Fibroblast of skin of right quadriceps (primary cell): ENCODE measurements at regions not wholly inside any gene's neighbourhood (a gene's known extent, or its start where the extent isn't known, plus 50 kb on each side); places are given as distances from the start of the nearest gene placed in this dataset.
A peak's percentile ranks its signal among the peaks of the same experiment; 100 is the strongest.

Source experiments
- DNase-seq: peaks from one replicate; pipeline ENCODE4 v3.0.0-alpha.2; 2013

DNA sequence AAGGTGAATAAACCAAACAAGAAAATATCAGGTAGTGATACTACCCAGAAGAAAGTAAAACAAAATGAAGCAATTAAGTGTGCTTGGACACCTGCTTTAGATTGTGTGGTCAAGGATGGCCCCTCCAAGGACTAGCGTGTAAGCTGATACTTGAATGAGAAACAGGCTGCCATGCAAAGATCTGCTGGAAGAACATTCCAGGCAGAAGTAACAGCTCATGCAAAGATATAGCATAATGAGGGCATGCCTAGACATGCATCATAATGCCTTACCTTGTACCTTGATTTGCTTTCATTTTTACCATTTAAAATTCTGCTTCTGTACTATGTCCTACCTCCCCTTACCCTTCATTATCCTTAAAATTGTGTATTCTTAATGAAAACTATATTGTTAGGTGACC is 74.8 kb upstream of the HDAC9 start:
- DNase-seq: peak; percentile 33

DNA sequence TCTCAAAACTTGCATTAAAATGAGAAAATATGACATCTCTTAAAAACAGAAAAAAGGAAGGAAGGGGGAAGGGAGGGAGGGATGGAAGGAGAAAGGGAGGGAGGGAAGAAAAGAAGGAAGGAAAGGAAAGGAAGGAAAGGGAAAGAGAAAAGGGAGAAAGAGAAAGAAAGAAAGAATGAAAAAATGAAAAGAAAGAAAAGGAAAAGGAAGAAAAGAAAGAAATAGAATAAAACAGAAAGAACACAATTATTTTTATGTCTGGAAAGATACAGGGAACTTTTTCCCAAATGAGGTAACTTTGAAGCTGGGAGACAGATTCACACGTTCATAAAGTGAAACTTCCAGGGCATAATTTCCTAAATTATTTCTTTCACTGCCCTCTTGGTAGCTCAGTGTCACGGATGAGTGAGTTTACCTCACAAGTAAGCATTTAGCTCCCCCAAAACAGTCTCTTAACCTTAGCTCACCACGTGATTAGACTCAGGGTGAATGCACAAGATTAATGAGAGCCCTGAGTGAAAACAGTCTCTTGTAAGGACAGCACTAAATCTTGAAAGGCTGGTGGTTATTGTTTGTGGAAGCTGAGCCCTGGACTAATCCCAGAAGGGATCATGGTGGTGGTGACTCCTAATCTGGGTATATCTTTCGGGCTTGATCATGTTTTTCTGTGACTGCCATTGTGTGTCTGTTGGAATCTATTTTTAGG is 74.1 kb upstream of the HDAC9 start:
- peak; percentile 44 for DNase-seq

DNA sequence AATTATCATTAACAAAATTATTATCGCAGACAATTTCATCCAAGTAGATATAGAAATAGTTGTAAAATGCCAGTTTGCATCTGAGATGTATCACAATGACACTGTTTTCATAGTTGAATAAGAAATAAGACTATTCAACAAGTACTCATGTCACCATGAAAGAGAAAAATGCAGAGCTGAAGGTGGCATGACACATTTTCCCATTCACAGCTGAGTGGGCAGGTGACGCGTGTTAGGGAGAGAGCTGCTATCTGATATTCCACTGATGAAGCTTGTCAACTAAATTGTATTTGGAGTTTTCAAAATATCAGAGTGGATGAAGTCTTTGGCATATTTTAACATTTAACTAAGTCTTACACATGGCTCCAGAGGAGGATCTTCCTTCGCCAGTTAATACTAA is 70.3 kb upstream of the HDAC9 start:
- no peak for DNase-seq

DNA sequence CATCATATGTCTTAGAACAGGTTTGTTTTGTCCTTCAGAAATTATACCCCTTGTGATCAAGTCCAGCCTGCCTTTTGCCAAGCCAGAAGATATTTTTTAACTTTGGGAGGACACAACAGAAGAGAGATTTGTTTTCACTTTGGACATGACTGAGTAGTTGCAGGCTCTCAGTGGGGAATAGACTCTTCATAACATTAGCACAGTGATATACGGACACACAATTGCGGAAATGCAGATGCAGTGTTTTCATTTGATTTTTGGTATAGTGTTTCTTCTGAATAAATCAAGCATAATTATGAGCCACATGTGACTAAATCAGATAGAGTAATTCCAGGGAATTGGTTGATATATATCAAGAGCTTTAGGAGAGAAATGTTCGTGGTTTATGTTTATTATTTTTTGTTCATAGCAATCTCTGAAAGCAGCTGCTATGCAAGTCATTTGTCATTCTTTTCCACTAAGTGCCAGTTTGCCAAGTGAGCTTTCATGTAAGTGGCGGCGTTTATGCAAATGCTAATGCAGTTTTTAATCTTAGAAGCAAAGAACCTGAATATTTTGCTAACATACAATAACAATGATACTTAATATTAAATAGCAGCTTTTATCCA is 69.6 kb upstream of the HDAC9 start:
- peak; percentile 35 for DNase-seq

DNA sequence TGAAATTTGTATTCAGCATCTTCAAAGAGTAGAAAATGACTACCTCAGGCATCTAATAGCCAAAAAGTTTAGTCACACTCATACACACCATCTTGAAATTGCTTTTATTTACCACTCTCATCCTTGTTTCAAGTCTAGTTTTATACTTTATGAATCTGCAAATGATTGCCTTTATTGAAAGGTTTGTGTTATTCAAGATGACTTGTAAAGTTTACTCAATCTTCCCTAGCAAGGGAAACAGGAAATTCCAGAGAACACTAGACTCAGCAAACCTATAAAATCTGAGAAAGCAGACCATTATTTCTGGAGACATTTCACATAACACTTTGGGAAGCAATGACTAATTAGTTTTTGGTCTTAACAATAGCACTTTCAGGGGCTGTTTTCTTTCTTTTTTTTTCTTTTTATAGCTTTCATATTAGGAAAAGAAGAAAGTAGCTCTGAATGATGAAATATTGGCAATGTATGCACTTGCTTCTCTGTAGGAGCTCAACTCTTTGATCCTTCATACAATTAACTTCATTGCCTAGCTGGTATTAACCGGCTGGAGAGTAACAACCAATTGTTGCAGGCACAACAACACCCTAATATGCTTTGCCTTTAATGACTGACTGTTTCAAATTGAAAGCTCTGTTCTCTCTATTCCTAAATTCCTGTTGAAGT is 68.9 kb upstream of the HDAC9 start:
- peak; percentile 89 for DNase-seq

DNA sequence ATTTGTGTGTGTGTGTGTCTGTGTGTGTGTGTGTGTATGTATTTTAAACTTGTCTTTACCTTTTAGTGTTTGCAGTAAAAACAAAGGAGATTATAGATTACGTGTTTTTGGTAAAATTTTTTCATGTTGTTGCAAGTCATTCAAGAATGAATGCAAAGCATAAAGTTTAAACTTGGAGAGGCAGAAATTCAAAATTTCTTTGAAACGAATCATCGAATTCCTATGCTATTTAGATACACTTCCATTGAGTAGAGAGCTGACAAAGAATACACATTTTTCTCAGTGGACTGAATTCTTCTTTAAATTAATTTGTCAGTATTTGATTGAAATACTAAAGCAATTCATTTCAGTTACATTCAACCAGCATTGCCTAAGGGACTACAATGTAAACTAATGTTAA is 66.0 kb upstream of the HDAC9 start:
- DNase-seq: peak; percentile 85

DNA sequence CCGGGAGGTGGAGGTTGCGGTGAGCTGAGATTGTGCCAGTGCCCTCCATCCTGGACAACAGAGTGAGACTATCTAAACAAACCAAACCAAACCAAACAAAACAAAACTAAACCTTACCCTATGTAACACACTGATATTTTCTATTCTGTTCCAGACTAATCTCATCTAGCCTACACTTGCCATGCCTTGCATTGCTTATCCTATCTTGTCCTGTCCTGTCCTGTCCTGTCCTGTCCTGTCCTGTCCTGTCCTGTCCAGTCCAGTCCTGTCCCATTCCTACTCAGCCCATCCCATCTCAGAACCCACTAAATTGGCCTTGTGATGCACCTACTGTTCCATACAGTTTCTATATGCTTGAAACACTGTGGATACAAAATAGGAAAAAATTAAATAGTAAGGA is 64.7 kb upstream of the HDAC9 start:
- DNase-seq: no peak

DNA sequence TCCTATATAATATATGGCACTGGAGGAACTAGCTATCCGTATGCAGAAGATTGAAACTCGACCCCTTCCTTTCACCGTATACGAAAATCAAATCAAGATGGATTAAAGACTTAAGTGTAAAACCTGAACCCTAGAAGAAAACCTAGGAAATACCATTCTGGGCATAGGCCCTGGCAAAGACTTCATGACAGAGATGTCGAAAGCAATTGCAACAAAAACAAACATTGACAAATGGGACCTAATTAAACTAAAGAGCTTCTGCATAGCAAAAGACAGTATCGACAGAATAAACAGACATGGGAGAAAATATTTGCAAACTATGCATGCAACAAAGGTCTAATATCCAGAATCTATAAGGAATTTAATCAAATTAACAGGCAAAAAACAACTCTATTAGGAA is 61.4 kb upstream of the HDAC9 start:
- no peak for DNase-seq

DNA sequence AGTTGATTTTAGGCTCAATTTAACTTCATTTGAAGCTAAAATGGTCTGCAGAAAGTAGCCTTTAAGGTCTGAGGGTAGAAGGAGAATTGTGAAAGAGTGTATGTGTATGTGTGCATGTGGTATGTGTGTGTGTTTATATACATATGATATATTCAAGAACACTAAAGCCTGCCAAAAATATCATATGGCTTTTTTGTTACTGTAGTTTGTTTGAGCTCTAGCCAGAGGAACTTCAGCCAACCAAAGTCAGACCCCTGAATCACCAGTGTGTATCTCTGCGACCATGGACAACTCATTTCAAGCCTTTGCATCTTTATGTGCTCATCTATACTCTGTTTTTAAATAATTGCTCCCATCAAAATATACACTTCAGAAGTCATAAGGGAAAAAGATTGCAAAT is 58.4 kb upstream of the HDAC9 start:
- DNase-seq: peak; percentile 53

DNA sequence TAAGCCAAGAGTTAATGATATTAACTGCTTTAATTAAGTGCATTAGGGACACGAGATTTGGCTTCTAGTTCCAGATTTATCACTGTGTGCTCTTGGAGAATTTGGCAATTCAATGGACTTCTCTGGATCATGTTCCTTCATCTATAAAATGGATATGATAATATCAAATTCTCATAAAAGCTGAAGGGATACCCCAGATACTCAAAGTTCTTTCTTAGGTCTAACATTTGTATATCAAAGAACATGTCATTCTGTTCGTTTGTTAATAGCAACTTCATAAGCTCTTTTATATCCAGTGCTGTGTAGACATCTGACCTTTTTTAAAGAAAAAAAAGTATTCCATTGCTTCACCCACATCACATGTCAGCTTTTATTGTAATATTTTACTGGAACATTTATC is 54.6 kb upstream of the HDAC9 start:
- no peak for DNase-seq

DNA sequence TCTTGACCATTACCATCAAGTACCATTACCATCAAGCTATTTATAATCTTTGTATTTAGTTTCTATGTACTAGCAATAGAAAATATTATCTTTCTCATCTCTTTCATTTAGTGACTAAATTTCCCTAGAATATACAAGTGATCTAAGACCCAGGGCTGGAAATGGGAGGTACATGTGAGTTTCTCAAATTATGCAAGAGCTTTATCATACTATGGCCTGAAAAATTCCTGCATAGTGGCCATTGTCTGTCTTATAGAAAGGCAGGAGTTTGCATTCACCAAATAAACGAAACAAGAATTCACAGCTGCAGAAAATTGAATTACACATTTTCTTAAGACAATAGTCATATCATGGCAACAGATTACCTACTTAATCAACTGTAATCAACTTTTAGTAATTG is 50.7 kb upstream of the HDAC9 start:
- DNase-seq: no peak

DNA sequence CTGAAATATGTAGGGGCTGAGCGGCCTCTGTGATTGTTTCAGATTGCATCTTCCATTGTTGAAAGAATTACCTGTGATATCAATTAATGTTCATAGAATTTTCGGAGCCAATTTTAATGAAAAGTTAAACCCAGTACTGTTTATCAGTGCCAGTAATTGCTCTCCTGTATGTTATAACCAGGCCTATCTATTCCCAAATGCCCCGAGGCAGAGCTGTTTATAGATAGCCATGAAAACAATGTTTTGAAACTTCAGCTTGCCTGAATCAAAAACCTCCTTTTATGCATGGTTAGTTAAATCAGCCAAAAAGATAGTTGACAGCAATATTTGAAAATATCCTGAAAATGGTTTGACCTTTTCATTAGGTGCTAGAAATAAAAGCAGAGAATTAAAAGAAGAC is 50.1 kb upstream of the HDAC9 start:
- no peak for DNase-seq
